ENCODE measurements at regions not wholly inside any gene's neighbourhood (a gene's known extent, or its start where the extent isn't known, plus 50 kb on each side); places are given as distances from the start of the nearest gene placed in this dataset.

DNA sequence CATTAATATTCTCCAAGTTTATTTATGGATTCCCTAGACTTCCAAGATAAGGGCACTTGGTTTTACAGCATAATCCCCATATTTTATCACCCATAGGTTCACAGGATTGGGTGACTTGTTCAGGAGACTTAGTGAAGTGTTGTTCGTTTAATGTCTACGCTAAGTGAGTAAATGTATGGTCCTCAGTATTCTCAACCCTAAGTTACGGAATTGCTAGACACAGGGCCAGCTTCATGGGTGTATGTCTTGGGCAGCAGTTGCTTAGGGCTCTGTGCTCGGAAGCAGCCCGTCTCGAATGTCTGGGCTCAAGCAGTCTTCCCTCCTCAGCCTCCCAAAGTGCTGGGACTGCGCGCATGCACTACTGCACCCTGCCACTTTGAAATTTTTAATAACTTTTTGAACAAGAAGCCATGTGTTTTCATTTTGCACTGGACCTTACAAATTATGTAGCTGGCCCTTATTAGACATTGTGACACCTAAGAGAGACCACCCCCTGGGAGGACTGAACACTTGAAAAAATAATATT, 91.5 kb upstream of the ZNF217 start:
- Histone ChIP-seq H3K27ac (ENCODE audit: low read depth in 2 of 2, low read length in 2 of 2) (no peak overlapping the region), H3K9ac (ENCODE audit: low read depth in 1 of 2, low read length in 2 of 2) (no peak overlapping the region), H3K36me3 (ENCODE audit: control insufficient read depth in 2 of 2, insufficient read depth in 2 of 2, low read length in 2 of 2) (no peaks in the 10 kb centered on the region), H3K4me3 (ENCODE audit: low read length in 2 of 2) (no peak overlapping the region), H3K9me3 (ENCODE audit: control insufficient read depth in 2 of 2, low read length in 2 of 2) (no peaks in the 10 kb centered on the region), H3K27me3 (ENCODE audit: control insufficient read depth in 2 of 2, insufficient read depth in 2 of 2, low read length in 2 of 2) (no peaks in the 10 kb centered on the region), H3K4me1 (ENCODE audit: control insufficient read depth in 2 of 2, insufficient read depth in 2 of 2, low read length in 2 of 2) (no peaks in the 10 kb centered on the region)

DNA sequence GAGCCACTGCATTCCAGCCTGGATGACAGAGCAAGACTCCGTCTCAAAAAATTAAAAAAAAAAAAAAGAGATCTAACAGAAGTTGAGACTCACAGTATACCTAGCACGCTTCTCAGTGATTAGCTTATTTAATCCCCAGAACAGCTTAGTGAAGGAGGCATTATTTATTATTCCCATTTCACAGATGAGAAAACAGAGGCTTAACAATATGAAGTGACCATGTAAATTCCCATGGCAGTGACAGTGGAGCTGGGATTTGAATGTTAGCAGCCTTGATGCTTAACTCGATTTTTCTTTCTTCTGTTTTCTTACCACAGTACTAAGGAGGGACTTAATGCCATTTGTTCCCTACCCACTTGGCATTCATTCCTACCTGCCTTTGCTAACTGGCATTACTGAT, 89.9 kb upstream of the ZNF217 start:
- no peaks in the 10 kb centered on the region for H3K9me3 ChIP-seq (ENCODE audit: control insufficient read depth in 2 of 2, low read length in 2 of 2)
- H3K9ac ChIP-seq (ENCODE audit: low read depth in 1 of 2, low read length in 2 of 2) = no peak overlapping the region
- H3K4me3 ChIP-seq (ENCODE audit: low read length in 2 of 2) = no peak overlapping the region
- no peak overlapping the region for H3K27ac ChIP-seq (ENCODE audit: low read depth in 2 of 2, low read length in 2 of 2)
- peaks cover 0 to under 1% of the 10 kb centered on the region in 2 donors for H3K4me1 ChIP-seq (ENCODE audit: control insufficient read depth in 2 of 2, insufficient read depth in 2 of 2, low read length in 2 of 2)
- H3K36me3 ChIP-seq (ENCODE audit: control insufficient read depth in 2 of 2, insufficient read depth in 2 of 2, low read length in 2 of 2) = no peaks in the 10 kb centered on the region
- H3K27me3 ChIP-seq (ENCODE audit: control insufficient read depth in 2 of 2, insufficient read depth in 2 of 2, low read length in 2 of 2) = no peaks in the 10 kb centered on the region

DNA sequence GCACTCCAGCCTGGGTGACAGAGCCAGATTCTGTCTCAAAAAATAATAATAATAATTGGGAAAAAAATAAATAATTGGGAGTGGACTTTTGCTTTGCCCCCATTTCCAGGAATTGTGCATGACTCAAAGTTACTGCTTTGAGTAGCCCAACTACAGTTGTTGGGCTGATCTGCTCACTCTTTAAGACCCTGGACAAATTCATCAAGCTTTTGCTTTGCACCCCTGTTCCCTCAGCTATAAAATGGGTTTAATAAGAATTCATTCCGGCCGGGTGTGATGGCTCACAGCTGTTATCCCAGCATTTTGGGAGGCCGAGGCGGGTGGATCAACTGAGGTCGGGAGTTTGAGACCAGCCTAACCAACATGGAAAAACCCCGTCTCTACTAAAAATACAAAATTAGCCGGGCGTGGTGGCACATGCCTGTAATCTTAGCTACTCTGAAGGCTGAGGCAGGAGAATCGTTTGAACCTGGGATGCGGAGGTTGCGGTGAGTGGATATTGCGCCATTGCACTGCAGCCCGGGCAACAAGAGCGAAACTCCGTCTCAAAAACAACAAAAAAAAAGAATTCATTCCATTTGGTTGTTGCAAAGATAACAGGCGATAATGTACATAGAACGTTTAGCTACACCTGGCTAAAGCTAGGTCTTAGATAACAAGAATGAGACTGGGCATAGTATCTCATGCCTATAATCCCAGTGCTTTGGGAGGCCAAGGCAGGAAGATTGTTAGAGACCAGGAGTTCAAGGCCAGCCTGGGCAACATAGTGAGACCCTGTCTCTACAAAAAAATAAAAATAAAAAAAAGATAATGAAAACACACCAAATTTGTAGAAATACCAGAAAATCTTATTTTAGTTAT, 87.9 kb upstream of the ZNF217 start:
- Histone ChIP-seq H3K4me1 (ENCODE audit: control insufficient read depth in 2 of 2, insufficient read depth in 2 of 2, low read length in 2 of 2) (peaks cover 7 to 10% of the 10 kb centered on the region in 2 donors), H3K4me3 (ENCODE audit: low read length in 2 of 2) (no peak overlapping the region), H3K9ac (ENCODE audit: low read depth in 1 of 2, low read length in 2 of 2) (no peak overlapping the region), H3K27me3 (ENCODE audit: control insufficient read depth in 2 of 2, insufficient read depth in 2 of 2, low read length in 2 of 2) (no peaks in the 10 kb centered on the region), H3K9me3 (ENCODE audit: control insufficient read depth in 2 of 2, low read length in 2 of 2) (no peaks in the 10 kb centered on the region), H3K27ac (ENCODE audit: low read depth in 2 of 2, low read length in 2 of 2) (no peak overlapping the region), H3K36me3 (ENCODE audit: control insufficient read depth in 2 of 2, insufficient read depth in 2 of 2, low read length in 2 of 2) (no peaks in the 10 kb centered on the region)

DNA sequence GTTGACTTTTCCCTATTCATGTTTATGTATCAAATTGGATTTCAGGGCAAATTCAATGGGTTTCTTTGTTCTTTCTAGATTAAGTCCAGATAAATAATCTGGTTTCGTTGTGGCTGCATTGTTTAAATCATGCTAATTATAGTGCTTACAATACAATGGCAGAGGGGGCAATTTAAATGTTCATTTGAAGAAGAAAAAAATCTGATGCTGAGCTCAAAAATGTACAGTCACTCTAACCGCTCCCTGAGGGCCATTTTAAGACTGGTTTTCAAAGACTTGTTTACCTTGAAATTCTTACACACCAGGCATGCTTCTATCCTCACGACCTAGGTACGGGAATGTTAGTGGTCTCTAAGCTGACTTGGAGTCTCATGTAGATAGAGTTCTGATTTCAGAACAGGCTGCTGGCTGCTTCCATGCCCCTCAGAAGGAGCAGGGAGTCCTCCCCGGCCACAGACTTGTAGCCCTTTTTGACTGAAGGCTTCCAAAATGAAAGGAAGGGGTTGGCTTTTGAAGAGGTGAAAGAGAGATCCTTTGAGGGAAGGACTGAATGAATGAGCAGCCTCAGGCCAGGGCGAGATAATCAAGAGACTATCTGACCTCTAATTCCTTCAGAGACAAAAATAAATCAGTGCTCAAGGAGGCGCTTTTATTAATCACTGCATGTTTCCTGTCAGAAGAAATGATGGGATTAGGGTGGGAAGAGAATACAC, 86.1 kb upstream of the ZNF217 start:
- H3K4me3 ChIP-seq (ENCODE audit: low read length in 2 of 2) = no peak overlapping the region
- H3K4me1 ChIP-seq (ENCODE audit: control insufficient read depth in 2 of 2, insufficient read depth in 2 of 2, low read length in 2 of 2) = peaks cover 7 to 10% of the 10 kb centered on the region in 2 donors
- no peaks in the 10 kb centered on the region for H3K36me3 ChIP-seq (ENCODE audit: control insufficient read depth in 2 of 2, insufficient read depth in 2 of 2, low read length in 2 of 2)
- no peak overlapping the region for H3K27ac ChIP-seq (ENCODE audit: low read depth in 2 of 2, low read length in 2 of 2)
- no peaks in the 10 kb centered on the region for H3K9me3 ChIP-seq (ENCODE audit: control insufficient read depth in 2 of 2, low read length in 2 of 2)
- no peak overlapping the region for H3K9ac ChIP-seq (ENCODE audit: low read depth in 1 of 2, low read length in 2 of 2)
- no peaks in the 10 kb centered on the region for H3K27me3 ChIP-seq (ENCODE audit: control insufficient read depth in 2 of 2, insufficient read depth in 2 of 2, low read length in 2 of 2)

DNA sequence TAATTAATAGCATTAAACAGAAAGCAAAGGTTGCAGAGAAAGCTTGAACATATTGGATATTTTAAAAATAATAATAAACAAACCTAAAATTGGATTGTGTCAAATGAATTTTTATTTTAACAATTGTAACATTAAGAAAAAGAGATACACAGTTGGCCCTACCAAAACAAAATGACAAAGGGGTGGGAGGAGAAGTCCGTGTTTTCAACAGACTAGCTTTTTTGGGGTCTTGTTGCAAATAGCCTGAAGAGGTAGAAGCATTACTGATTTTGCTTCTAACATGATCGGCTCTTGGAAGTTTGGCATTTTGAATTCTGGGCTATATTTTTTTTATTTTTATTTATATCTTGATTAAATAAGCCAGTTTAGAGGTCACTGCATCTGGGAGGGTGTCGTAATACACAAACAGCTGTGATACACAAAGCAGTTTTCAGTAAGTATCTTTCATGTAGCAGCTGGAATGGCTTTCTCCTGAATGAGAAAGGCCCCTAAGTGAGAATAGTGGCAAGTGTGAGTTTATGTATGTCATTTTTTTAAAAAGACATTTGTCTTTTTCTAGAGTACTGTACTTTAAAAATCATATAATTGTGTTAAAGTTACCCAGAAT, 85.5 kb upstream of the ZNF217 start:
- Histone ChIP-seq H3K4me3 (ENCODE audit: low read length in 2 of 2) (no peak overlapping the region), H3K27me3 (ENCODE audit: control insufficient read depth in 2 of 2, insufficient read depth in 2 of 2, low read length in 2 of 2) (no peaks in the 10 kb centered on the region), H3K9me3 (ENCODE audit: control insufficient read depth in 2 of 2, low read length in 2 of 2) (no peaks in the 10 kb centered on the region), H3K4me1 (ENCODE audit: control insufficient read depth in 2 of 2, insufficient read depth in 2 of 2, low read length in 2 of 2) (peaks cover 7 to 10% of the 10 kb centered on the region in 2 donors), H3K9ac (ENCODE audit: low read depth in 1 of 2, low read length in 2 of 2) (no peak overlapping the region), H3K36me3 (ENCODE audit: control insufficient read depth in 2 of 2, insufficient read depth in 2 of 2, low read length in 2 of 2) (no peaks in the 10 kb centered on the region), H3K27ac (ENCODE audit: low read depth in 2 of 2, low read length in 2 of 2) (no peak overlapping the region)

DNA sequence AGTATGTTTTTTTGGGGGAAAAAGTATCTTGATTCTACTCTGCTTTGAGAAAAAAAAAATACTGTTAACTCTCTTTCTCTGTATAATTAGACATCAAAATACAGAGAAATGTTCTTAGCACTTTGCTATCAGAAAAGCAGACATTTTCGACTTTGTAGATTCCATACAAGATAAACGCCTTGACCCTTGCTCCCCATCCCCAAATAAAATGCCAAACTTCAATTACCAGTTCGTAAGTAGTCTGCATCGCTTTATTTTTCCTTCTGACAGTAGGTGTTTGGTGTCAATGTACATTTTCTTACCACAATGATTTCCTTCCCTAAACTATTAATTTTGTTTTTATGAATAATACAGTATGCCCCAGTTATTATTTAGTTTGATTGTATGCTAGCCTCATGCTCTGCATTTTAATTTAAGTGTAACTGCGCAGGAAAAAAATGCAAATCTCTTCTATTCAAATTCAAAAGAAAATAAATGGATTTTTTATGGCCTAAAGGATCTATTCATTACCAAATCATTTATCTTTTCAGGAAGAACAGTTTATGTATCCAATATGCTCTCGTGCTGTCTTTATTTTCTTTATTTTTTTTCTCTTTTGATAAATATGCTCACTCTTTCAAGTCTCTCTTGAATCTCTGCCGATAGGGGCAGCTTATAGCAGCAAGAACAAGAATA, 84.8 kb upstream of the ZNF217 start:
- Histone ChIP-seq H3K9ac (ENCODE audit: low read depth in 1 of 2, low read length in 2 of 2) (peak overlapping the region in 1 of 2 donors; percentile 43), H3K27me3 (ENCODE audit: control insufficient read depth in 2 of 2, insufficient read depth in 2 of 2, low read length in 2 of 2) (no peaks in the 10 kb centered on the region), H3K9me3 (ENCODE audit: control insufficient read depth in 2 of 2, low read length in 2 of 2) (no peaks in the 10 kb centered on the region), H3K4me3 (ENCODE audit: low read length in 2 of 2) (peak overlapping the region; percentile 38 to 40), H3K36me3 (ENCODE audit: control insufficient read depth in 2 of 2, insufficient read depth in 2 of 2, low read length in 2 of 2) (no peaks in the 10 kb centered on the region), H3K27ac (ENCODE audit: low read depth in 2 of 2, low read length in 2 of 2) (peak overlapping the region; percentile 5 to 58), H3K4me1 (ENCODE audit: control insufficient read depth in 2 of 2, insufficient read depth in 2 of 2, low read length in 2 of 2) (peaks cover 7 to 10% of the 10 kb centered on the region in 2 donors)

DNA sequence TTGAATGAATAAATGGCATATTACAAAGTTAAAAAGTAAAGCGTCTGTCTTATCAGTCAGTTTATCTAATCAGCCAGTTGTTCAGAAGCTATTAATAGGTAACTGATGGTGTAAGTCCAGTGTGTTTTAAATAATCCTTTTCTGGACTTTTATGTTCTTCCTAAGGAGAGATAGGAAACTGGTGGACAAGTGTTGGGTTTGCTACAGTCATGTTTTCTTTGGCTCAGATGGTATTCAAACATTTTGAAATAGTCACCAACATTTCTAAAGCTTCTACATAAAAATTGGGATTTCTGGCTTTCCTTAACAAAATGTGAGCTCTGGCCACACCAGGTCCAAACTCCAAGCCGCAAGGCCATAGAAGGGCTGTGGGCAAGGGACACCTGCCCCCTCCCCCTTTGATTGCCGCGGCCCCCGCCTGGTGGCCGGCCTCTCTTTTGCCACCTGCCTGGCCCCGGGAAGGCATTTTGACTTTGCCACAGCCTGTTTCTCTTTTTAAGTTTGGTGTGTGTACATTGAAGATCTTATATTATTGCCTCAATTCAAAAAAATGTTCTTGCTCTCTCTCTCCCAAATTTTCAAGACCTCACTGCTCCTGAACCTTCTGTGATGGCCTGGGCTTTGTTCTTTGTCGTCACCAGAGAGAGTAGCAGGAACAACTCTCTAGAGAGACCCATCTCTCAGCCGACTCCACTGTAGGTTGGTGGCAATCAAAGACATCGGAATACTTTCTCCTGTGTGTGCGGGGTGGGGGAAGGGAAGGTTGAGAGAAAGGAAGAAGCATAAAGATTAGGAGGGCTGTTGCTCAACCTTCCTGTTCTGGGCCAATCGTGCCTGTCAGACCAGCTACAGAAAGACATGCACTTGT, 84.0 kb upstream of the ZNF217 start:
- H3K27ac ChIP-seq (ENCODE audit: low read depth in 2 of 2, low read length in 2 of 2) = peak overlapping the region; percentile 5 to 58

DNA sequence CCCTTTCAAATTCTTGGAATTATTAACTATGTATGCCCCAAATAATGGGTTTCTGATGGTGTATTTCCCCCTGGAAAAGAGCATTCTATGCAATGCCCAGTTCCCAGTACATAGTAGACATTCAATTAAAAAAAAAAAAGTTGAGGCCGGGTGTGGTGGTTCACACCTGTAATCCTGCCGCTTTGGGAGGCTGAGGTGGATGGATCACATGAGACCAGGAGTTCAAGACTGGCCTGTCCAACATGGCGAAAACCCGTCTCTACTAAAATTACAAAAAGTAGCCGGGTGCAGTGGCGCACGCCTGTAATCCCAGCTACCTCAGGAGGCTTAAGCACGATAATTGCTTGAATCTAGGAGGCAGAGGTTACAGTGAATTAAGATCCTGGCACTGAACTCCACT, 83.3 kb upstream of the ZNF217 start:
- Histone ChIP-seq H3K36me3 (ENCODE audit: control insufficient read depth in 2 of 2, insufficient read depth in 2 of 2, low read length in 2 of 2) (no peaks in the 10 kb centered on the region), H3K4me3 (ENCODE audit: low read length in 2 of 2) (no peak overlapping the region)

More for the DNA sequence above, 84.0 kb upstream of the ZNF217 start:
- H3K4me1 ChIP-seq (ENCODE audit: control insufficient read depth in 2 of 2, insufficient read depth in 2 of 2, low read length in 2 of 2) = peaks cover 7 to 10% of the 10 kb centered on the region in 2 donors
- no peaks in the 10 kb centered on the region for H3K27me3 ChIP-seq (ENCODE audit: control insufficient read depth in 2 of 2, insufficient read depth in 2 of 2, low read length in 2 of 2)
- H3K9ac ChIP-seq (ENCODE audit: low read depth in 1 of 2, low read length in 2 of 2) = peak overlapping the region in 1 of 2 donors; percentile 43
- H3K36me3 ChIP-seq (ENCODE audit: control insufficient read depth in 2 of 2, insufficient read depth in 2 of 2, low read length in 2 of 2) = no peaks in the 10 kb centered on the region
- H3K4me3 ChIP-seq (ENCODE audit: low read length in 2 of 2) = peak overlapping the region; percentile 38 to 40
- no peaks in the 10 kb centered on the region for H3K9me3 ChIP-seq (ENCODE audit: control insufficient read depth in 2 of 2, low read length in 2 of 2)

DNA sequence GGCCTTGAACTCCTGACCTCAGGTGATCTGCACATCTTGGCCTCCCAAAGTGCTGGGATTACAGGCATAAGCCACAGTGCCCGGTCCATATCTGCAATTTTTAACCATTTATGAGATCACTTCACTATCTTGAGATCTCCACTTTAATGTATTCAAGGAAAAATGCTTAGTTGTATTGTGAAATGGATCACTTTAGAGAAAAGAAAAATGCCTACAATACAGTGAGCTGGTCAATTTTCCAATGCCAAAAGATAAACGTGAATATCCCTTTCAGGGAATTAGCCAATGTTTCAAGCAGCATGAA, 82.8 kb upstream of the ZNF217 start:
- H3K4me3 ChIP-seq (ENCODE audit: low read length in 2 of 2) = no peak overlapping the region
- H3K36me3 ChIP-seq (ENCODE audit: control insufficient read depth in 2 of 2, insufficient read depth in 2 of 2, low read length in 2 of 2) = no peaks in the 10 kb centered on the region
- no peaks in the 10 kb centered on the region for H3K27me3 ChIP-seq (ENCODE audit: control insufficient read depth in 2 of 2, insufficient read depth in 2 of 2, low read length in 2 of 2)
- H3K9ac ChIP-seq (ENCODE audit: low read depth in 1 of 2, low read length in 2 of 2) = no peak overlapping the region
- no peaks in the 10 kb centered on the region for H3K9me3 ChIP-seq (ENCODE audit: control insufficient read depth in 2 of 2, low read length in 2 of 2)
- no peak overlapping the region for H3K27ac ChIP-seq (ENCODE audit: low read depth in 2 of 2, low read length in 2 of 2)
- H3K4me1 ChIP-seq (ENCODE audit: control insufficient read depth in 2 of 2, insufficient read depth in 2 of 2, low read length in 2 of 2) = peaks cover 7 to 11% of the 10 kb centered on the region in 2 donors

More for the DNA sequence above, 83.3 kb upstream of the ZNF217 start:
- Histone ChIP-seq H3K4me1 (ENCODE audit: control insufficient read depth in 2 of 2, insufficient read depth in 2 of 2, low read length in 2 of 2) (peaks cover 7 to 10% of the 10 kb centered on the region in 2 donors), H3K9ac (ENCODE audit: low read depth in 1 of 2, low read length in 2 of 2) (no peak overlapping the region), H3K9me3 (ENCODE audit: control insufficient read depth in 2 of 2, low read length in 2 of 2) (no peaks in the 10 kb centered on the region), H3K27ac (ENCODE audit: low read depth in 2 of 2, low read length in 2 of 2) (no peak overlapping the region), H3K27me3 (ENCODE audit: control insufficient read depth in 2 of 2, insufficient read depth in 2 of 2, low read length in 2 of 2) (no peaks in the 10 kb centered on the region)
